ENCODE measurements at regions not wholly inside any gene's neighbourhood (a gene's known extent, or its start where the extent isn't known, plus 50 kb on each side); places are given as distances from the start of the nearest gene placed in this dataset.

- DNase-seq: no peak
Measured at GRCh38 chr12:20213723-20214625, 154.4 kb upstream of the PDE3A start.

DNA sequence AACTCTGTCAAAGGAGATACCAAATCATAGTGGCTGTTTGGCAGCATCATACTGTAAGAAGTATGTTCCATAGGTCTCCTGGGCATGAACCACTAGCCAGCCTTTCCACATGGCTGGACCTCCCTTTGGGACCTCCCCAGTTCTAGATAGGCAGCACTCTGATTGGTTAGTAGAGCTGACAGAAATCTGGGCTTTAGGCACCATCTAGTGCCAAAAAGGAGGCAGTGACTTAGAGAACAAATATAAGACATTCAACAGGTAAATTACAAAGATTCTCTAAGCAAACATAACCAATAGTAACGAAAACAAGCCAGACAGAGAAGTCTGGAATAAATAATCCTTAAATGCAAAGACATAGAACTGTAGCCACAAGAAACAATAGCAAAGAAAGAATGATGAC lies 148.0 kb upstream of the PDE3A start:
- no peak for DNase-seq

DNA sequence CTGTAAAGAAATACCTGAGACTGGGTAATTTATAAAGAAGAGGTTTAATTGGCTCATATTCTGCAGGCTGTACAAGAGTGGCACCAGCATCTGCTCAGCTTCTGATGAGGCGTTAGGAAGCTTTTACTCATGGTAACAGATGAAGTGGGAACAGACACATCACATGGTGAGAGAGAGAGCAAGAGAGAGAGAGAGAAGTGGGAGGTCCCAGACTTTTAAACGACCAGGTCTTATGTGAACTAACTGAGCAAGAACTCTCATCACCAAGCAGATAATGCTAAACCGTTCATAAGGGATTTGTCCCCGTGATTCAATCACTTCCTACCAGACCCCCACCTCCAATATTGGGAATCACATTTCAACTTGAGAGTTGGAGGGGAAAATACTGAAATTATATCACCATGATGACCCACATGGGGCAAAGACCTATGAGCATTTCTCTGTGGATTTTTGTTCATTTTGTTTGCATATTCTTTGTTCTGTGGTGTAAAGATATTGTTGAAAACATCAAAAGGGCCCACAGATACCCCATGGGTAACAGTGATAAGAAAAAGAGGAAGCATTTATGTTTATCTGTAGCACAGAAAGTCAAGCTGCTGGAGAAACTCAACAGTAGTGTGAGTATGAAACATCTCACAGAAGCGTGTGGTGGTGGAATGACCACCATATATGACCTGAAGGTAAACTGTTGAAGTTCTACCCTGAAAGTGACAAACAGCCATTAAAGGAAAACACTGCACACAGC lies 135.2 kb upstream of the PDE3A start:
- no peak for DNase-seq

GRCh38 chr12:20234474-20234873 lies 133.9 kb upstream of the PDE3A start:
- no peak for DNase-seq

DNA sequence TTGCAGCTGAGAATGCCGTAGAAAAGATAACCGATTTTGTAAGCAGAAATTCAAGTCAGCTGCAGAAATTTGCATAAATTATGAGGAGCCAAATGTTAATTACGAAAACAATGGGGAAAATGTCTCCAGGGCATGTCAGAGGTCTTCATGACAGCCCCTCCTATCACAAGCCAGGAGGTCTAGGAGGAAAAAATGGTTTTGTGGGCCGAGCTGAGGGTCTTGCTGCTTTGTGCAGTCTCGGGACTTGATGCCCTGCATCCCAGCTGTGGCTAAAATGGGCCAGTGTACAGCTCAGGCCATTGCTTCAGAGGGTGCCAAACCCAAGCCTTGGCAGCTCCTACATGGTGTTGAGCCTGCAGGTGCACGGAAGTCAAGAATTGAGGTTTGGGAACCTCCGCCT lies 131.2 kb upstream of the PDE3A start:
- no peak for DNase-seq

DNA sequence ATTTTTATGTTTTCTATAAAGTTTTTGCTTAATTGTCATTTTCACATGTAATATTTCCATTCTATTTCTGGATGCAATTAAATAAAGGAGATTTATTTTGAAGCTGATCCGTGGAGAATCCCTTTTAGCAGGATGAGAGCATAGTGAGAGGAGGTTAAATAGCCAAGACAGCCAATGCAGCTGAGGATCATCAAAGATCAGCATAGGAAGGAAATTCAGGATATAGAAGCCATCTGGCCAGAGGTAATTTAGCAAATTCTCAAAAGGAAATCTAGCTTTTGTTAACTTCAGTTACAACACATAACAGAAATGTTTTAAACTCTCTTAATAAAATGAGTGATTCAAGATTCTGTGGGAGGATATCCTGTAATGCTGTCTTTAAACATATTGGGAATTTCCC lies 122.8 kb upstream of the PDE3A start:
- no peak for DNase-seq

DNA sequence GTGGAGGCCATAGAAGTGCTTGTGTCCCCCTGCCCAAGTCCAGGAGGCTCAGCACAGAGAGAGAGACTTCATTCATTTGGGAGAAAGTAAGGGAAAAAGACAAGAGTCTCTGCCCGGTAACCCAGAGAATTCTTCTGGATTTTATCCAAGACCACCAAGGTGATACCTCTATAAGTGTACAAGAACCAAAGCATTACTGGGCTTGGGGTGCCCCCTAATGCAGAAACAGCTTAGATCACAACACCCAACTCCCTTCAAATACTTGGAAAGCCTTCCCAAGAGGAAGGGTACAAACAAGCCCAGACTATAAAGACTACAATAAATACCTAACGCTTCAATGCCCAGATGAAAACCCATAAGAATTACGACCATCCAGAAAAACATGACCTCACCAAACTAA lies 119.7 kb upstream of the PDE3A start:
- DNase-seq: no peak

GRCh38 chr12:20250761-20251160 lies 117.6 kb upstream of the PDE3A start:
- DNase-seq: no peak

DNA sequence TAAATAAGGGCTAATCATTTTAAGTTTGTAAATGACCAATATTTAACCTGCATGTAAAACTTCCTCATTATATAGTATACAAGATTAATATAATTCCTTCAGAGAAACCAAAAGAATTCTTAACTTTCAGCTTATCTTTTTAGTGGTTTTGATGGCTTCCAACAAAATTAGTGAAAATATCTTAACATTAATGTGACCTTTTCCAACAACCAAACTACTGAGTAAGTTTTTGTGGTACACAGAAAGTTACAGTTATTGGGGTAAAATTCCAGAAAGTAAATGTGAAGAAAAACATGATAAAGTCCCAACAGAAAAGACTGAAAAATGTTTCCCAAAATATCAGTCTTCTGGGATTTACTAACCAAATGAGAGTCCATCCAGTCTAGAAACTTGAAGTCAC lies 111.0 kb upstream of the PDE3A start:
- no peak for DNase-seq

DNA sequence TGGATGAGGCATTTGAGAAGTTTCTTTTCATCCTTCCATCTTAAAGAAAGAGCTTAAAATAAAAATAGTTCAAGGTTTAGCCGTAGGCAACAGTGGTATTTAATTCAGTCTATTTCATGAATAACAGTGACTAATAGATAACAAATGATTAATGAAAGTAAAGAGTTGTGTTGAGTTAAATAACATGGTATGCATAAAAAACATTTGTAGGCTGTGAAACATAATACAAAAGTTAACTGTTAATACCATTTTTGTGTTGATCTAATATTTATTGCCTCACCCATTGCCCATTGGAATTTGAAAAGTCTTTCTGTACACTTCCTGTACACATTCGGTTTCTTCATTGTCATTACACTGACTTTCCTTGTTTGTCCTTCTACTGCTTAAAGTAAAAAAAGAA lies 108.6 kb upstream of the PDE3A start:
- no peak for DNase-seq

DNA sequence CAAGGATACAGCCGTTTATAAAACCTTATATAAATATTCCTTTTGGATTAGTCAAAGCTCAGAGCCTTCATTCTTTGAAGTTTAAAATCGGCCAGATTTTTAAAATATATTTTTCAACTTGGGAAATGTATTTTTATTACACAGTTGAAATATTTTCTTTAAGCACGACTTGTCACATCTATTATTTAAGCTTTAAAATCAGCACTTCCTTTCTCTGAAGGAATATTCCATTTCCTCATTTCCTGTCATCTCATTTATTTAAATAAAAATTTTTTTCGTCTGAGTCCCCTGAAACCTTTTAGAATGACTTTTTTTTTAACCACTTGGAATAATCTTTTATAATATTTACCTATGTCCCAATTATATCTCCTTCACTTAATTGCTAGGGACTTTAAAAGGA lies 107.5 kb upstream of the PDE3A start:
- no peak for DNase-seq

GRCh38 chr12:20262119-20262518 lies 106.2 kb upstream of the PDE3A start:
- DNase-seq: no peak

DNA sequence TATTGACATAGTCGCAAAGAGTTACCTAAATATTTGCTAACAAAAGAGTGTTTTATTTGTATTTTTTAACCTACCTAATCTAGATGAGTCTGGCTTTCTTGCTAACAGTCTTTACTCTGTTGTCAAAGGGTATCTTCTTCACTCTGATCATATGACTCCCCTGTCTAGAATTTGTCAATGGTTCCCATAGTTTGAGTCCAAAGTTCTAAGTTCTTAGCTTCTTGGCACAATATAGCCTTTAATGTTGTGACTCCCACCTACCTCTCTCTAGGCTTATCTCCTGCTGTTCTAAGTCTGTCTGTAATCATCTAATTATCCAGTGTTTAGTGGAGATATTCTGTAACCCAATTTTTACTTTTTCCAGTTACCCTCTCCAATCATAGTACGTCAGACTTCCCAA lies 104.3 kb upstream of the PDE3A start:
- no peak for DNase-seq

GRCh38 chr12:20264608-20265114 lies 103.7 kb upstream of the PDE3A start:
- no peak for DNase-seq

GRCh38 chr12:20268121-20268732 lies 100.1 kb upstream of the PDE3A start:
- no peak for DNase-seq

- no peak for DNase-seq
Measured at GRCh38 chr12:20268771-20269170, 99.6 kb upstream of the PDE3A start.

GRCh38 chr12:20269337-20270067 lies 98.8 kb upstream of the PDE3A start:
- no peak for DNase-seq

DNA sequence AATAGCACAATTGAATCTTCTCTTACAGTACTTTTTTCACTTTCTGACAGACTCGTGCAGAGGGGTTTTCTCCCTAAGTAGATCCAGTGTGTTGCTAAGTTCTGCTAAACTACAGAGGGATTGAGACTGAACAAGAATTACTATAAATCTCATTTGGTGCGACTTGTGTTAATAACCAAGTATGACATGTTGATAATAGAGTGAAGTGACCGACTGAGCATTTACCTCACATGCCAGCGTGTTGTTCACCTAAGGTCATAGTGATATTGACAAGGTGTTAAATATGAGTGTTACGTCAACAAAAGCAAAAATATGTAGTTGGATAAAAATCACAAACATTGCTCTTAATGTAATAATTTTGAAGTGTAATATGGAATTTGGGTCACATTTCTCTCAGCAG lies 97.8 kb upstream of the PDE3A start:
- no peak for DNase-seq

DNA sequence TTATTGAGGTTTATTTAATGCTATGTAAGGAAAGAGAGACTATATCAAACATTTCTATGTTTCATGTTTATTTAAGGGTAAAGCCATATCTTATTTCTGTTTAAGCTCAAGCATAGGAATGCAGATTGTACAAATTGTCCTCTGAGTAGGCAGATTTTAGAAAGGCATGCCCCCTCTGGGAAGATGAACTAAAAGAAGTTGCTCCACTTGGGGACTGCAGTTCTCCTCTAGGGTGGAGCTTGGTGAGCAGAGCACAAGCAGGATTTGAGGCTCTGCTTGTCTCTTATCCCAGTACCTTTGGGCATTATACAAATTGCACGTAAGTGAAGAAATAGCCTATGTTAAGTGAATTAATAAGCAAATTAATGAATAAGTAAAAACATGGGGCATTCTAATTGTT lies 96.2 kb upstream of the PDE3A start:
- no peak for DNase-seq

DNA sequence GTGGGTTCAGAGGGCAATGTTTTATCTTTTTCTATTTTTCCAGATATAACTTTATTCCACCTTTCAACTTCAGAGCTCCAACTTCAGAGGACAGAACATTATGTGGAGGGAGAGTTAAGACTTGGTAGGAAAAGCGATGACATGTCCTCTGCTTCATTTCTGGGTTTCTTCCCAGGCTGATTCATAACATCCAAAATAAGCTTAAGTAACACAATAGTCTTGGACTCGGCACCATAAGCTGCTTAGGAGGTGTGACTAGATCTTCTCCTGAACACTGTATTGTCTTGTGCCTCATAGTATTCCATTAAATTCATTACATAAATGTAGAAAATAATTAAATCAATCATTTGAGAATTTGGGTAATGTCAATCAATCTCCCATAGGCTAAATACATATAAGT lies 95.5 kb upstream of the PDE3A start:
- DNase-seq: no peak

DNA sequence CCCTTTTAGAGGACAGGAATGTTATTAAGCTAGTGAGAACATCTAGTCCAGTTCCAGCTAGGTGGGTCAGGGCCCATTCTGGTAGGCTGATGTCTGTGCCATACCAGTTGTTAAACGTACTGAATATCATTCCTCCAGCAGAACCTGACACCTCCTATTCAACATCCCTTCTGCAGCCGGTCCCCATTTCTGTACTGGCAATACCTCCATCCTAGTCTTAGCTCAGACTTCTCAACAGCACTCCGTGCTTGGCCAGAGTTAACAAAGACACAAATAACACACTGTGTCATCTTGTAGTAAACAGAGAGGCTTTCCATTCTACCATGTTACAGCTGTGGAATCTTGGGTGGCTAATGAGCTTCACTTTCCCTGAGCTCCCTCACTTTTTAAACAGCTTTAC lies 94.3 kb upstream of the PDE3A start:
- no peak for DNase-seq

- DNase-seq: no peak
Measured at GRCh38 chr12:20278276-20278675, 90.1 kb upstream of the PDE3A start.

DNA sequence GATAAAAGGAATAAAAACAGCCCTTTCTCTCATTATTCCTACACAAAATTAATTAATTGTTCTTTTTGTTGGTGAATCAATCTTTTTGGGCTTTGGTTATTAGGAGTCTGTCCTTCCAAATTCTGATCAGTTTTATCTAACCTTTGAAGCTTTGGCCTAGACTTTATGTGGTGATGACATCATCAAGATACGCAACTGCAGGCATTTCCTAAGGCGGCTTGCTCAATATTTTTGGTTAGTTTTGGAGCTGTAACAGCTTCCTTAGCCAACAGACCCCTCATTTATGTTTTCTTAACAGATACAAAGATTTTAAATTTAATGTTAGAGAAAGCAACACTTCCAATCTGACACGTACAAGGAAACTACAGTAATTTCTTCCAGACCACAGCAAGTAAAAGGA lies 87.8 kb upstream of the PDE3A start:
- no peak for DNase-seq
